ENCODE measurements at regions not wholly inside any gene's neighbourhood (a gene's known extent, or its start where the extent isn't known, plus 50 kb on each side); places are given as distances from the start of the nearest gene placed in this dataset.

DNA sequence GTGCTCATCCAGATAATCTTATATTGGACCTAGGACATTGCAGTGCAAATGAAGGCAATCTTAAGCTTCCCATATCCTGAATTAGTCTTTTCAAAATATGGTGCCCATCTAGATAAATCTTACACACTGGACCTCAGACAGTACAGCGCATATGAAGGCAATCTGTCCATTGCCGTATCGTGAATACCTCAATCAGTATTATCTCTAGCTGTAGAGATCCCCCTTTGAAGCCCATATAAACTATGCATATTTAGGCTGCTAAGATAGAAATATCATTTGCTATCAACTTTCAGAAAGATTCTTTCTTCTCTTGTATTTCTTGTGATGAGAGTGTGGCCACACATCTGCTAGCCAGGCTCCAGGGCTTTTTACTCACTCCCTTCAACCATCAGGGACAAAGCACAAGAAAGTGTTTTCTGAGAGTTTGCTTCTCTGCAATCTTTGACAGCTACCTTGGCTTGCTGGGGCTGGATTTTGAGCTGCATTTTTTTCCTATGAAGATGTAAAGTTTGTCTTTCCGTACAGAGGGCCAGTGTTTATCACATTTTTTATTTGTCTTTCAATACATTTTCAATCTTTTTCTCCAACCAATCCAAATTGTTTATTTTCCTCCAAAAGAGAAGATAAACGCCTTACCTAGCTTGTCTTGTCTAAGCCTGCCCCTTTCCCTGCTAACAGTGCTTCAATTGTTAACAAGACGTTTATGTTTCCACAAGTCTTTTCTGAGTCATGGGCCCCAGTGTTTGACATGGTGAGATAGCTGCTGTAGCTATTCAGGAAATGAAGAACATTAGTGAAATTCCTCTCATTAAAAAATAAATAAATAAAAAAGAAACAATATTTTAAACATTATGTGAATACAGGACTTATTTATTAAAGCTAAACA lies 57.6 kb upstream of the FAT1 start:
- no peak for TF ChIP-seq YY1 (IDR thresholded peaks at IDR 0.05; ENCODE audit: low read depth)
- no peak for TF ChIP-seq NFIC (IDR thresholded peaks at IDR 0.05)
- TF ChIP-seq CEBPB (IDR thresholded peaks at IDR 0.05), result no peak
- TF ChIP-seq MAX (IDR thresholded peaks at IDR 0.05), result no peak
- TF ChIP-seq, protein P1, sequence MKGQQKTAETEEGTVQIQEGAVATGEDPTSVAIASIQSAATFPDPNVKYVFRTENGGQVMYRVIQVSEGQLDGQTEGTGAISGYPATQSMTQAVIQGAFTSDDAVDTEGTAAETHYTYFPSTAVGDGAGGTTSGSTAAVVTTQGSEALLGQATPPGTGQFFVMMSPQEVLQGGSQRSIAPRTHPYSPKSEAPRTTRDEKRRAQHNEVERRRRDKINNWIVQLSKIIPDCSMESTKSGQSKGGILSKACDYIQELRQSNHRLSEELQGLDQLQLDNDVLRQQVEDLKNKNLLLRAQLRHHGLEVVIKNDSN (IDR thresholded peaks at IDR 0.05), result no peak

Measured in Ishikawa (cell line).